Ovary (tissue), 7 donors: ENCODE measurements at regions not wholly inside any gene's neighbourhood (a gene's known extent, or its start where the extent isn't known, plus 50 kb on each side); places are given as distances from the start of the nearest gene placed in this dataset.

Experiments
- DNase-seq, 5 donors: peaks; one replicate each; pipeline ENCODE4 v3.0.0-alpha.2; 2019 to 2020
- H3K27ac ChIP-seq, 2 donors: fragments of 200-600 bp; one replicate each; pipeline versions ENCODE4 v1.5.1 to v1.8.0; 2019 to 2022
- H3K27me3 ChIP-seq: fragments of 200-600 bp; one replicate; pipeline ENCODE4 v1.8.0; 2022
- H3K36me3 ChIP-seq: fragments of 200-600 bp; sonication (generic); one replicate; pipeline ENCODE4 v1.5.1; 2019
- H3K4me1 ChIP-seq: one replicate; pipeline ENCODE4 v1.8.1; 2013; ENCODE audit warnings: mild to moderate bottlenecking, moderate library complexity; ENCODE audit not compliant: insufficient read depth
- H3K4me3 ChIP-seq: fragments of 200-600 bp; sonication (generic); one replicate; pipeline ENCODE4 v1.5.1; 2017
- H3K9me3 ChIP-seq, 2 donors: fragments of 200-600 bp in 1 of 2; sonication (generic) in 1 of 2; one replicate each; pipeline versions ENCODE4 v1.5.1 to v1.8.1; 2013 to 2019; ENCODE audit warnings: mild to moderate bottlenecking in 1 of 2, moderate library complexity in 1 of 2
- EP300 ChIP-seq: sonication (generic); formaldehyde crosslinking; IDR thresholded peaks from one replicate; pipeline ENCODE4 v1.6.1; 2017; ENCODE audit warnings: antibody characterized with exemption
- POLR2A ChIP-seq: fragments of 450-650 bp; IDR thresholded peaks from one replicate; pipeline ENCODE4 v1.6.1; 2017; ENCODE audit warnings: antibody characterized with exemption, mild to moderate bottlenecking, moderate library complexity
- WGBS, 3 donors: extraction: QIAGEN DNeasy Blood & Tissue Kit in 1 of 3; methylation state at CpG; one replicate each; pipeline versions ENCODE4 v1.1.5 to v1.1.7; 2013 to 2017; 5-methylcytosine and 5-hydroxymethylcytosine counted together
- intact Hi-C, 4 donors: fragments of 100-400 bp; cut with DNase I; formaldehyde crosslinking; loops; one replicate each; pipeline versions ENCODE4 v1.11.0 to v1.15.1; 2022 to 2023
- TF ChIP-seq, protein P1 (sequence below), 3 donors: fragments of 450-650 bp in 2 of 3; fragments of 200-600 bp in 1 of 3; IDR thresholded peaks; one replicate each; pipeline versions ENCODE4 v1.5.1 to v1.8.0; 2016 to 2022; ENCODE audit warnings: antibody characterized with exemption in 3 of 3, mild to moderate bottlenecking in 1 of 3
- donor health status: DM: no; HTN: no; CAD: no; lungs with moderate emphysema.
- donor health status: DM: no; HTN: no; CAD: no.
- donor health status: Bipolar disorder and iron deficiency.
- donor health status: DM: no; HTN: no; CAD: no.
- donor health status: DM: yes; HTN: yes; CAD: no.

DNA sequence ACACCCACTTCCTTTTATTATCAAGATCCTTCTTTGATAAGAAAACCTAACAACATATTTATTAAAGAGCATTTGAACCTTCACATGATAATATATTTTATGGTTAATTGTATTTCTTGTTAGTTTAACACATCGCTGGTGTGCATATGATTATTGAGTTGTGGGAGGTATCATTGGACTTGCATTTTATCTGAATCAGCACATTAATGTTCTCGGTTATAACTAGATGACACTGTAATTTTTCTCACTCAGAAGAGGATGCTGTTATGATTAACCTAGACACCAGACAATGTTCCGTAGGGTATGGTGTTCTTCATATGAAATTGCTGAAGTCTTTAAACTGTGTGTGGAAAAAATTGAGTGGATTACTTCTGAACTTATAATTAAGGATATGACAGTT is 1188.3 kb upstream of the EPHA6 start:
- H3K27me3 ChIP-seq: no peaks in the 10 kb centered on the region
- no peak overlapping the region for H3K27ac ChIP-seq
- H3K4me3 ChIP-seq: no peak overlapping the region
- H3K4me1 ChIP-seq: no peaks in the 10 kb centered on the region
- H3K36me3 ChIP-seq: no peaks in the 10 kb centered on the region
- intact Hi-C loops: no loop called here
- WGBS, 3 donors: 86 to 89% (median 88%) methylated on average over 3 of the region's 3 CpGs
- DNase-seq: no peak
- TF ChIP-seq, protein P1, sequence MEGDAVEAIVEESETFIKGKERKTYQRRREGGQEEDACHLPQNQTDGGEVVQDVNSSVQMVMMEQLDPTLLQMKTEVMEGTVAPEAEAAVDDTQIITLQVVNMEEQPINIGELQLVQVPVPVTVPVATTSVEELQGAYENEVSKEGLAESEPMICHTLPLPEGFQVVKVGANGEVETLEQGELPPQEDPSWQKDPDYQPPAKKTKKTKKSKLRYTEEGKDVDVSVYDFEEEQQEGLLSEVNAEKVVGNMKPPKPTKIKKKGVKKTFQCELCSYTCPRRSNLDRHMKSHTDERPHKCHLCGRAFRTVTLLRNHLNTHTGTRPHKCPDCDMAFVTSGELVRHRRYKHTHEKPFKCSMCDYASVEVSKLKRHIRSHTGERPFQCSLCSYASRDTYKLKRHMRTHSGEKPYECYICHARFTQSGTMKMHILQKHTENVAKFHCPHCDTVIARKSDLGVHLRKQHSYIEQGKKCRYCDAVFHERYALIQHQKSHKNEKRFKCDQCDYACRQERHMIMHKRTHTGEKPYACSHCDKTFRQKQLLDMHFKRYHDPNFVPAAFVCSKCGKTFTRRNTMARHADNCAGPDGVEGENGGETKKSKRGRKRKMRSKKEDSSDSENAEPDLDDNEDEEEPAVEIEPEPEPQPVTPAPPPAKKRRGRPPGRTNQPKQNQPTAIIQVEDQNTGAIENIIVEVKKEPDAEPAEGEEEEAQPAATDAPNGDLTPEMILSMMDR (IDR thresholded peaks at IDR 0.05): no peak
- no peak for TF ChIP-seq POLR2A
- TF ChIP-seq EP300: no peak
- H3K9me3 ChIP-seq: no peaks in the 10 kb centered on the region

DNA sequence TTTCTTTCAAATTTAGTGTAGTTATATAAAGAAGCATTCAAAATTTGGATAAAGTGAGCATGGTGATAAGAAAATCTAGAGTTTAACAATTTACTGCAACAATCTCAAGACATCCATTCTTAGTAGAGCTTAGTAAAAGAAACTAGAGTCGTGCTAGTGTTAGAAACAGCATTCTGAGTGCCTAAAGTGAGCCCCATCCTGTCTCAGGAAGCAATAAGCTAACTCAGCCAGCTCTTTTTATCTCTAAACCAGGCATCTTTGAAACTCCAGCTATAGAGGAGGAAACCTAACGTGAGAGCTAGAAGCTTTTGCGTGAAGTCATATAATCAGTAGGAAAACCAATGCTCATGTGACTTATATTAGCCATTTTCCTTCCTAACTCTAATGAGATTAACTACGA is 1187.1 kb upstream of the EPHA6 start:
- no peak for TF ChIP-seq POLR2A
- no peak for TF ChIP-seq EP300
- TF ChIP-seq, protein P1 (IDR thresholded peaks at IDR 0.05): no peak

DNA sequence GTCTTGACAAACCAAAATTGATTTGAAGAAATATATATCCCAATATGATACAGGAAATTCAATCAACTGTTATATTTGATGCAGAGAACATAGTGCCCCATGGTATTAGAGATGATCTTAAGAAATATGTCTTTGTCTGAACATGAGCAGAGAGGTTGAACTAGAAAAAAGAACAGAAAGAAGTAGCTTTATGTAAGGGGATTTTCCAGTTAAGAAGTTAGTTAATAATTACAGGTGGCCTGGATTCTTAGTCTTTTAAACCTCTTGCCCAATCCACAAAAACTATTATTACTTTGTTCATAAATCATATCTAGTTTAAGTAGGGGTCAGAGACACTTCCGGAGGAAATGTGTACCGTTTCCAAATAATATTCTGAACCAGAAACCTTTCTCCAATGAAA is 1186.7 kb upstream of the EPHA6 start:
- Histone ChIP-seq H3K36me3 (no peaks in the 10 kb centered on the region), H3K27ac (no peak overlapping the region), H3K9me3 (no peaks in the 10 kb centered on the region), H3K4me1 (no peaks in the 10 kb centered on the region), H3K27me3 (no peaks in the 10 kb centered on the region), H3K4me3 (no peak overlapping the region)
- TF ChIP-seq EP300: no peak
- TF ChIP-seq POLR2A: no peak
- intact Hi-C loops: no loop called here
- no peak for DNase-seq
- 22 to 46% (median 44%) methylated on average over 2 of the region's 2 CpGs for WGBS, 3 donors

More for the DNA sequence above, 1187.1 kb upstream of the EPHA6 start:
- H3K4me1 ChIP-seq: no peaks in the 10 kb centered on the region
- intact Hi-C loops: no loop called here
- no peaks in the 10 kb centered on the region for H3K36me3 ChIP-seq
- H3K9me3 ChIP-seq: no peaks in the 10 kb centered on the region
- no peaks in the 10 kb centered on the region for H3K27me3 ChIP-seq
- H3K27ac ChIP-seq: no peak overlapping the region
- 75 to 84% (median 79%) methylated on average over 4 of the region's 4 CpGs for WGBS, 3 donors
- no peak overlapping the region for H3K4me3 ChIP-seq
- no peak for DNase-seq

DNA sequence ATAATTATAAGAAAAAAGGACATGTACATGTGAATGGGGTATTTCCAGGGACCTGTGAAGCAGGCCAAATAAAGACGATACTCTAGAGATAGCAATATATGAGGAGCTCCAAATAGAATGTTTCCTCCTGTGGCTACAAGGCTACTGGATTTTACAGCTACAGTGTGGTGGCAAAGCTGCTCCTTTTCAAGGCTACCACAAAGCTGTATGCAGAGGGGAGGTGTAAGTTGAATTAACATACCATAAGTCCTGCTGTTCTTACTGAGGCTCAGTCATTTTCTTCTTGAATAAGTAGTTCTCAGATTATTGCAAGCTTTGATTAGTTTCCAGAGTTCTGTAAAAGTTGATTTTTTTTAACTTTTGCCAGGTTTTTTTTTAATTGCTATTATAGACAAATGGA is 1184.6 kb upstream of the EPHA6 start:
- 68 to 81% (median 74%) methylated on average over 1 of the region's 1 CpG for WGBS, 3 donors
- TF ChIP-seq POLR2A (no peak), EP300 (no peak)
- TF ChIP-seq, protein P1 (IDR thresholded peaks at IDR 0.05): no peak
- intact Hi-C loops: no loop called here

DNA sequence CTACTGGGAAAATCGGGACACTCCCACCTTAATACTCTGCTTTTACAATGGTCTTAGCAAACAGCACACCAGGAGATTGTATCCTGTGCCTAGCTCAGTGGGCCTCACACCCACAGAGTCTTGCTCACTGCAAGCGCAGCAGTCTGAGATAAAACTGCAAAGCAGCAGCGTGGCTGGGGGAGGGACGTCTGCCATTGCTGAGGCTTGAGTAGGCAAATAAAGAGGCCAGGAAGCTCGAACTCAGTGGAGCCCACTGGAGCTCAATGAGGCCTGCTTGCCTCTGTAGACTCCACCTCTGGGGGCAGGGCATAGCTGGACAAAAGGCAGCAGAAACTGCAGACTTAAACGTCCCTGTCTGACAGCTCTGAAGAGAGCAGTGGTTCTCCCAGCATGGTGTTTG is 1169.1 kb upstream of the EPHA6 start:
- H3K4me3 ChIP-seq: no peak overlapping the region
- TF ChIP-seq EP300: no peak
- no peaks in the 10 kb centered on the region for H3K36me3 ChIP-seq
- intact Hi-C loops: no loop called here
- no peaks in the 10 kb centered on the region for H3K9me3 ChIP-seq
- H3K27me3 ChIP-seq: no peaks in the 10 kb centered on the region
- H3K4me1 ChIP-seq: no peaks in the 10 kb centered on the region
- WGBS, 3 donors: 86 to 88% (median 86%) methylated on average over 6 of the region's 6 CpGs
- no peak overlapping the region for H3K27ac ChIP-seq
- DNase-seq: no peak

More for the DNA sequence above, 1184.6 kb upstream of the EPHA6 start:
- no peaks in the 10 kb centered on the region for H3K27me3 ChIP-seq
- DNase-seq: no peak
- no peak overlapping the region for H3K4me3 ChIP-seq
- no peaks in the 10 kb centered on the region for H3K36me3 ChIP-seq
- H3K27ac ChIP-seq: no peak overlapping the region
- H3K4me1 ChIP-seq: no peaks in the 10 kb centered on the region
- no peaks in the 10 kb centered on the region for H3K9me3 ChIP-seq
